Mesothelial cell of epicardium (in vitro differentiated cells): ENCODE measurements at regions not wholly inside any gene's neighbourhood (a gene's known extent, or its start where the extent isn't known, plus 50 kb on each side); places are given as distances from the start of the nearest gene placed in this dataset.

Experiments
- DNase-seq, 2 experiments: peaks; one replicate each; pipeline ENCODE4 v3.0.0; 2021; ENCODE audit warnings: low spot score in 2 of 2; ENCODE audit not compliant: unreplicated experiment in 2 of 2
- H3K27ac Mint-ChIP-seq: 2 replicates; pipeline ENCODE4 v1.8.0; 2021; ENCODE audit warnings: mixed read lengths
- H3K27me3 Mint-ChIP-seq: 2 replicates; pipeline ENCODE4 v1.8.0; 2021; ENCODE audit warnings: low read depth, mixed read lengths
- H3K36me3 Mint-ChIP-seq: 2 replicates; pipeline ENCODE4 v1.8.0; 2021; ENCODE audit warnings: mixed read lengths
- H3K4me1 Mint-ChIP-seq: 2 replicates; pipeline ENCODE4 v1.8.0; 2021; ENCODE audit warnings: mixed read lengths
- H3K4me3 Mint-ChIP-seq: 2 replicates; pipeline ENCODE4 v1.8.0; 2021; ENCODE audit warnings: mild to moderate bottlenecking, moderate library complexity, mixed read lengths
- H3K9me3 Mint-ChIP-seq: 2 replicates; pipeline ENCODE4 v1.8.0; 2021; ENCODE audit warnings: mixed read lengths
- TF ChIP-seq, protein P1 (sequence below): fragments of 200-600 bp; sonication (generic); IDR thresholded peaks from one replicate; pipeline ENCODE4 v1.5.0; 2021; ENCODE audit warnings: antibody characterized with exemption; ENCODE audit not compliant: unreplicated experiment

GRCh38 chr9:75653750-75654149 lies 236.7 kb upstream of the PCSK5 start:
- TF ChIP-seq, protein P1, sequence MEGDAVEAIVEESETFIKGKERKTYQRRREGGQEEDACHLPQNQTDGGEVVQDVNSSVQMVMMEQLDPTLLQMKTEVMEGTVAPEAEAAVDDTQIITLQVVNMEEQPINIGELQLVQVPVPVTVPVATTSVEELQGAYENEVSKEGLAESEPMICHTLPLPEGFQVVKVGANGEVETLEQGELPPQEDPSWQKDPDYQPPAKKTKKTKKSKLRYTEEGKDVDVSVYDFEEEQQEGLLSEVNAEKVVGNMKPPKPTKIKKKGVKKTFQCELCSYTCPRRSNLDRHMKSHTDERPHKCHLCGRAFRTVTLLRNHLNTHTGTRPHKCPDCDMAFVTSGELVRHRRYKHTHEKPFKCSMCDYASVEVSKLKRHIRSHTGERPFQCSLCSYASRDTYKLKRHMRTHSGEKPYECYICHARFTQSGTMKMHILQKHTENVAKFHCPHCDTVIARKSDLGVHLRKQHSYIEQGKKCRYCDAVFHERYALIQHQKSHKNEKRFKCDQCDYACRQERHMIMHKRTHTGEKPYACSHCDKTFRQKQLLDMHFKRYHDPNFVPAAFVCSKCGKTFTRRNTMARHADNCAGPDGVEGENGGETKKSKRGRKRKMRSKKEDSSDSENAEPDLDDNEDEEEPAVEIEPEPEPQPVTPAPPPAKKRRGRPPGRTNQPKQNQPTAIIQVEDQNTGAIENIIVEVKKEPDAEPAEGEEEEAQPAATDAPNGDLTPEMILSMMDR: no peak
- Mint-ChIP-seq H3K4me1 (peaks cover 1% of the 10 kb centered on the region), H3K4me3 (no peak overlapping the region), H3K36me3 (peaks cover 4% of the 10 kb centered on the region), H3K27me3 (peaks cover 3% of the 10 kb centered on the region), H3K27ac (no peak overlapping the region), H3K9me3 (peaks cover 14% of the 10 kb centered on the region)
- DNase-seq: no peak

DNA sequence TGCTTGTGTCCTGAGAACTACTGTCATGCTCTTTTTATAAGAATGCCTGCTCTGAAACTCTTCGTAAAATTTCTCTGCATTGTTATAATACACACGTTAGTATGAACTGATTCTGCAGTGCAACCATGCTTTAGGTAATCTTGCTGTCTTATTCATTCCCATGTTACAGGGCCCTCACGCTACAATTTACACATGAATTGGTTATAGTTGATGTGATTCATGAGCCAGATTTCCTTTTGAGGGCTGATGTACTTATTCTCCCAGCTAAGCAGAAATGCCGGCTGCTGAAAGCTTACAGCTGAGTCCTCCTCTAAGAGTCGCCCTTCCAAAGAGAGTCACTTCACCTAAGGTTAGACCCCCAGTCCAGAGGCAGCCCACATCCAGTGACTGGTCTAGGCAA lies 233.5 kb upstream of the PCSK5 start:
- peaks cover 5% of the 10 kb centered on the region for H3K4me1 Mint-ChIP-seq
- DNase-seq: no peak
- no peak overlapping the region for H3K4me3 Mint-ChIP-seq
- TF ChIP-seq, protein P1: no peak
- H3K36me3 Mint-ChIP-seq: peaks cover 3% of the 10 kb centered on the region
- H3K27ac Mint-ChIP-seq: no peak overlapping the region
- H3K9me3 Mint-ChIP-seq: peaks cover 12% of the 10 kb centered on the region
- H3K27me3 Mint-ChIP-seq: no peaks in the 10 kb centered on the region

GRCh38 chr9:75658301-75658905 lies 232.1 kb upstream of the PCSK5 start:
- H3K36me3 Mint-ChIP-seq: peaks cover 3% of the 10 kb centered on the region
- no peak for DNase-seq
- no peak overlapping the region for H3K27ac Mint-ChIP-seq
- peaks cover 11% of the 10 kb centered on the region for H3K4me1 Mint-ChIP-seq
- TF ChIP-seq, protein P1: no peak
- no peak overlapping the region for H3K4me3 Mint-ChIP-seq
- no peaks in the 10 kb centered on the region for H3K27me3 Mint-ChIP-seq
- H3K9me3 Mint-ChIP-seq: peaks cover 12% of the 10 kb centered on the region

- no peak for DNase-seq
- H3K4me1 Mint-ChIP-seq: peaks cover 43% of the 10 kb centered on the region
- TF ChIP-seq, protein P1: no peak
- H3K27me3 Mint-ChIP-seq: no peaks in the 10 kb centered on the region
- no peak overlapping the region for H3K4me3 Mint-ChIP-seq
- peak overlapping the region; percentile 7 for H3K27ac Mint-ChIP-seq
- H3K9me3 Mint-ChIP-seq: peaks cover 7% of the 10 kb centered on the region
- peaks cover 1% of the 10 kb centered on the region for H3K36me3 Mint-ChIP-seq
Measured at GRCh38 chr9:75664597-75664996, 225.9 kb upstream of the PCSK5 start.

- DNase-seq: no peak
- peaks cover 6% of the 10 kb centered on the region for H3K27me3 Mint-ChIP-seq
- TF ChIP-seq, protein P1: no peak
- peaks cover 55% of the 10 kb centered on the region for H3K4me1 Mint-ChIP-seq
- H3K9me3 Mint-ChIP-seq: no peaks in the 10 kb centered on the region
- H3K27ac Mint-ChIP-seq: no peak overlapping the region
- no peaks in the 10 kb centered on the region for H3K36me3 Mint-ChIP-seq
- H3K4me3 Mint-ChIP-seq: no peak overlapping the region
Measured at GRCh38 chr9:75666856-75667554, 223.5 kb upstream of the PCSK5 start.
